GM19455 (cell line): ENCODE measurements at regions not wholly inside any gene's neighbourhood (a gene's known extent, or its start where the extent isn't known, plus 50 kb on each side); places are given as distances from the start of the nearest gene placed in this dataset.

Experiments used
- ATAC-seq: cut with Tn5 transposase; IDR thresholded peaks from one replicate; pipeline ENCODE4 v1.9.1; 2021; ENCODE audit not compliant: unreplicated experiment

DNA sequence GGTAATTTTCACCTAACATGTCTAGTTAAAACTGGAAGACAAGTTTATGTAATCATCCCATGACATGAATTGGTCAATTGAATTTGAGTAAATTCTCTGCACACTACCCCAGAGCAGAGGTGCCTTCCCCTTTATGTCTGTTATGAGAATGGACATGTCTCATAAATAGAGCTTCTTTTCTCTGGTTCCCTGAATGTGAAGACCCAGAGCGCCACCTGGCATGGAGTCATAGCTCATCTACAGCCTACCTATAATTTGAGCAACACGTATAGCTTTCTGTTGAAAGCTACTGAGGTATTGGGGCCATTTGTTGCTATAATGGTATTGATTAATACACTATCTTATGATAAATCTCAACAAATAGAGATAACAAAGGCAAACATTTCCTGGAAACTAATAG lies 626.5 kb upstream of the GALNTL6 start:
- no peak for ATAC-seq

DNA sequence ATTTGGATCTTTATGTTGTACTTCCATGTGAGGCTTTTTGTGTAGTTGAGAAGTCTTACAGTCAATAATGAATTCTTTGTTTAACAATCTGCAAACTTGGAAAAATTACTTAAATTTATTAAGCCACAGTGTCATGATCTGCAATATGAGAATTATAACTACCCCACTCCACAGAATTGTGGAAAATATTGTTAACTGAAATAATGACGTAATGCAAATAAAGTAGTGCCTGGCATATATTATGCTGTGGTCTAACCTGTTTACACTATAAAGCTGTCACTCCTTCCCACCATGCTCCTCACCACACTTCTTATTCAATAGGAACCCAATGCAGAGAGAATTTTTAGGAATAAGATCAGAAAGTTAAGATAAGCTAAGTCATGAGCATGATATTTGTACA lies 632.1 kb upstream of the GALNTL6 start:
- ATAC-seq: no peak

DNA sequence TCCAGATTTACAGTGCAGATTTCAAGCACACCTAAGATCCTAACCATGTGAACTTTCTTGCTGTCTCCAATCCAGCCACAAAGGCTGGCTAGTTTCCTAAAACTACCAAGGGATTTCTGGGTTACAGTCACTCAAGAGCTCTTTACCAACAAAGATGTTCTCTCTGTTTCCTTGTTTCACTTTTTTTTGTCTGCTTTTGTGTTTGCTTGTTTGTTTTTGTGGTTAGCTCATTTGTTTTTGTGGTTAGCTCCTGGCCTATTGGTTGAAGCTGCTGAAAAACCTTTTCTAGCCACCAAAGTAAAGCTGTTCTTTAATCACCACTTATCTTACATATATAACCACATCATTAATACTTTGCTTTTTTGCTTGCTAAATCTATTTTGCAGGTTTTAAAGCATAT lies 642.5 kb upstream of the GALNTL6 start:
- no peak for ATAC-seq

GRCh38 chr4:171169396-171169795 lies 643.8 kb upstream of the GALNTL6 start:
- no peak for ATAC-seq

GRCh38 chr4:171162478-171162877 lies 650.7 kb upstream of the GALNTL6 start:
- ATAC-seq: no peak

GRCh38 chr4:171157462-171158082 lies 655.6 kb upstream of the GALNTL6 start:
- ATAC-seq: no peak

- no peak for ATAC-seq
These were observed 670.6 kb upstream of the GALNTL6 start for GRCh38 chr4:171142639-171143038.

GRCh38 chr4:171142045-171142444 lies 671.2 kb upstream of the GALNTL6 start:
- ATAC-seq: no peak

DNA sequence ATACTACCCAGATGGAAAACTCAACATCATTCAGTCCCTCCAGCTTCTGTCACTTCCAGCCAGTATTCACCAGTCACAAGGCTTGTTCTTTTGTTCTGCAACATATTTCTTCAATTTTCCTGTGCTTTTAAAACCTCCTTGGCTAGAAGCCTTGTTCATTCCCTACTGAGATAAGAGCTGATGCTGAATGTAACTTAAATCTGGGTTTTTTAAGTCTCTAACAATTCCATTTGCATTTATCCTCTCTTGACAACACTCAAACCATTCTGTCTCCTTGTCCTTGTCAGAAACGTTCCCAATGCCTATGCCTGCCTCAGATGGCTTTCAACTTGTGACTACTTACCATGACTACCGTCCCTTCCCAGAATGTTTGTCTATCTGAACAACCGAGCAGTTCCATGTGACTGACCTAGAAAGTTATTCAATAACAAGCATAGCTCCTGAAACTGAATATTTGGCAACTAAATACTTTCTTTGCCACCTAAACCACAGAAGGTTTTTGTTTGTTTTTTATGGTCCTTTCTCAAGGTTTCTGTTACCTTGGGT lies 682.9 kb upstream of the GALNTL6 start:
- ATAC-seq: no peak

GRCh38 chr4:171118091-171118490 lies 695.1 kb upstream of the GALNTL6 start:
- no peak for ATAC-seq

DNA sequence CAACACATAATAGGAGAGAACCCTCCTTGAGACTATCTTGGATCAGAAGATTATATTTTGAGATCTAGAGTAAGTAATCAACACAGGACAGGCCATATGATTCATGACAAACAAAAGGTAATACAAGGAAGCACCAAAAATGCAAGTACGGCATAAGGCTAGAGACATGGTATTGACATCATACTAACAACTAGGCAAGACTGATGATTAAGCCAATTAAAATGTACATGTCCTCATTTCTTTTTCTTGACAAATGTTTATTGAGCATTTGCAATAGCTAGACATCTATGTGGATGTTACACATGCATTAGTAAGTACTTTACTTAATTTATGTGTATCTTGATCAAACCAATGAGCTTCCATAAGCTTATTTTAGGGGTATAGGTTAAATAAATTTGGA lies 695.7 kb upstream of the GALNTL6 start:
- ATAC-seq: no peak

DNA sequence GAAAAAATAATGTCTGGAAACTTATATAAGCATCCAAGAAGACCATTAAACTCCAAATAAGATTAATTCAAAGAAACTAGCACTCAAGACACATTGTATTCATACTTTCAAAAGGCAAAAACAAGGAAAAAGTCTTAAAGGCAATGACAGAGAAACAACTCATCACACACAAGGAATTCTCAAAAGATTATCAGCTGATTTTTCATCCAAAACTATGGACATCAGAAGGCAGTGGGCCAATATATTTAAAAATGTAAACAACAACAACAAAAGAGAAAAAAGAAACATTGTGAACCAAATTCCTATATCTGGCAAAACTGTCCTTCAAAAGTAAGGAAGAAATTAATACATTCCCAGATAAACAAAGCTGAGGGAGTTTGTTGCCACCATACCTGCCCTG lies 711.4 kb upstream of the GALNTL6 start:
- no peak for ATAC-seq

- ATAC-seq: no peak
These were observed 726.1 kb upstream of the GALNTL6 start for GRCh38 chr4:171087089-171087488.

DNA sequence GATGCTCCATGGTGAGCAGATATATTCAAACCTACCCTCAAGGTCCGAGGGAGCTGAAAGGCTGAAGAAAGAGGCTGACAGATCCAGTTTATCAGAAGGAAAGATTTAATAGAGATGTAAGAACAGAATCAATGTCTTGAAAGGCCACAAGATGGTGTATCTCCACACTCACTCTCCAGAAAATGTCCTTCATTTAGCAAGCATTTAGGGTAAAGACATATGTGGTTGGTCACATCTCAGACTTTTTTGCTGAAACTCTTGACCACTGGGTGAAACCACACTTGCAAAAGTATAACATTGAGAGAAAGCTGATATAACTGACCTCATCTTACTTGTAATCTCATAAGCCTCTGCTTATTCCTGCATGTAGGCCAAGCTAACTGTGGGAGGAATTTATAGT lies 745.8 kb upstream of the GALNTL6 start:
- ATAC-seq: no peak

- ATAC-seq: no peak
These were observed 763.8 kb upstream of the GALNTL6 start for GRCh38 chr4:171049380-171049779.

- no peak for ATAC-seq
These were observed 770.1 kb upstream of the GALNTL6 start for GRCh38 chr4:171042989-171043524.

DNA sequence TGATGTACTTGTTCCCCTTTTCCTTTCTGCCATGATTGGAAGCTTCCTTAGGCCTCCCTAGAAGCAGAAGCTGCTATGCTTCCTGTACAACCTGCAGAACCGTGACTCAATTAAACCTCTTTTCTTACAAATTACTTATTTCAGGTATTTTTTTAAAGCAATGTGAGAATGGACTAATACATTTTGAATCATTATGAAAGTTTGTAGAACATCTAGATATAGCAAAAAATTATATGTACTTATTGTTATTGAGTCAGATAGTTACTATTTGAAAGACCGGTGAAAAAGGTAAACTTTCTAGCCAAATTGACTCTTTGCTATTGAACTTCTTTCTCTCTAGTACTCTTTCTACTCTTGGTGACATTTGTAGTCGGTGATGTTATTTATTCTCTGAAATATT lies 777.3 kb upstream of the GALNTL6 start:
- no peak for ATAC-seq

DNA sequence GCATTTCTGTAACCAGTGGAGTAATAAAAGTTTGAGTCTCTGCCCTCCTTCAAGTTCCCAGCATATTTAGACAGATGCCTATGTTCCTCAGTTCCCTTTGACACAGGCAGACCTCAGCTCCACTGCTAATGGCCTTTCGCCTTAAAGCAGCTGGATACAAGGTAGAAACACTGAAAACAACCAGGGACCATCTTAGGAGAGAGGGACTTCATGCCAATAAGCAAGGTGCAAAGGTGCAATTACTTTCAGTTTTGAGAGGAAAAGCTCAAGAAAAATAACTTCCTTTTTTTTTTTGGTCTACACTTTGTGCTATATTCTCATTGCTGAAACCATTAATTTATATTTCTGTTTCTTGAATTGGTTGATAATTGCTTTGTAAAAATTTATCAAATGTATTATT lies 781.9 kb upstream of the GALNTL6 start:
- no peak for ATAC-seq

DNA sequence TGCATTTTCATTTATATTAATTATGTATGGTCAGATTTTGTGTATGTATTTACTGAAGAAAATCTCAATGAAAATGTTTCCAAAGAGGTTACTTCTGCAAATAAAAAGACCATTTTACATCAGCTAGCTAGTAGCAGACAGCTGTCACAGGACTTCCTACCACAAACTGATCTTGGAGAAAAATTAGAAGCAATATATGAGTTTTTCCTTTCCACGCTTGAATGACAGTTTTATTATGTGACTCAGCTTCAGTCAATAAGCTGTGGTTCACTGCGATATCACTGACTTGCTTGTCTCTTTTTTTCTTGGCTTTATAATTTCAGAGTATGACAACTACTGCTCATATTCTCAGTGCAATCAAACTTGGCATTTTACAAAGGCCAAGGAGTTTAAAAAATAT lies 787.4 kb upstream of the GALNTL6 start:
- no peak for ATAC-seq

GRCh38 chr4:171025343-171025742 lies 787.9 kb upstream of the GALNTL6 start:
- ATAC-seq: no peak

- ATAC-seq: no peak
These were observed 788.4 kb upstream of the GALNTL6 start for GRCh38 chr4:171024720-171025303.

GRCh38 chr4:171022824-171023230 lies 790.4 kb upstream of the GALNTL6 start:
- ATAC-seq: no peak

- ATAC-seq: no peak
These were observed 795.6 kb upstream of the GALNTL6 start for GRCh38 chr4:171017593-171017992.
